22Rv1 (cell line): ENCODE measurements at regions not wholly inside any gene's neighbourhood (a gene's known extent, or its start where the extent isn't known, plus 50 kb on each side); places are given as distances from the start of the nearest gene placed in this dataset.

ENCODE experiments used
- CTCF ChIP-seq: fragments of 450-650 bp; IDR thresholded peaks from 2 replicates; pipeline ENCODE4 v1.5.1; 2017; ENCODE audit warnings: mild to moderate bottlenecking
- ZFX ChIP-seq: fragments of 450-650 bp; IDR thresholded peaks from 2 replicates; pipeline ENCODE4 v1.6.1; 2017; ENCODE audit warnings: antibody characterized with exemption, borderline replicate concordance

DNA sequence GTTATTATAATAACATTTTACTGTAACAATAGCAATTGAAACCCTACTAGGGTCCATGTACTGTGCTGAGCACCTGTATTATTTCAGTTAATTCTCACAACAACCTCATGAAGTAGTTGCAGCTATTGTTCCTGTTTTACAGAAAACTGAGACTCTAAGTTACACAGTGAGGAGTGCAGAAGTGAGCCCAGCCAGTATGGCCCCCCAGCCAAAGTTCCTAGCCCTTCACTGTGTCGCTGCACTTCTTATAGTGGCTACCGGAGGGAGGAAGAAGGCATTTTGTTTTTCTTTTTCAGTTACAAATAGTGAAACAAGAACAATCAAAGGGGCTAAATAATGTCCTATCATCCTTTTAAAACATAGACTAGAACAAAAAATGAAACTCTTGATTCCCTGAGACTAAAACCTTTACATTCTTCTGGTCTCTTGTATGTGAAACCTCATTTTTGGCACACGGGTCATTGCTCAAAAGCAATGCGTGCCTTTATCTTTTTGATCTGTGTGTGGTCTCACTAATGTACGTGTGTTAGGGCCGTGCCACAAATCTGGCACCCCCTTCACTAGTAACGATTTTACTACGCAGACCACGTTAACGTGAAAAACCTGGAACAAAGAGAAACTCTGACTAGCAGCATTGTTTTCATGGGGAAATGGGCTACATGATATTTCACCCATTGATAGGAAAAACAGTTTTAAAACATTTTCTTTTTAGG is 88.7 kb downstream of the LLPH start:
- no peak for TF ChIP-seq CTCF
- no peak for TF ChIP-seq ZFX
